ENCODE measurements at regions not wholly inside any gene's neighbourhood (a gene's known extent, or its start where the extent isn't known, plus 50 kb on each side); places are given as distances from the start of the nearest gene placed in this dataset.

- no peaks in the 10 kb centered on the region for H3K9me3 ChIP-seq (ENCODE audit: severe bottlenecking)
- no peak overlapping the region for H3K27ac ChIP-seq
- H3K4me3 ChIP-seq (ENCODE audit: low read depth, low read length), result no peak overlapping the region
- no peaks in the 10 kb centered on the region for H3K36me3 ChIP-seq
- no peaks in the 10 kb centered on the region for H3K27me3 ChIP-seq (ENCODE audit: insufficient read depth, low read depth, severe bottlenecking)
- no peak for DNase-seq
- TF ChIP-seq, protein P1, sequence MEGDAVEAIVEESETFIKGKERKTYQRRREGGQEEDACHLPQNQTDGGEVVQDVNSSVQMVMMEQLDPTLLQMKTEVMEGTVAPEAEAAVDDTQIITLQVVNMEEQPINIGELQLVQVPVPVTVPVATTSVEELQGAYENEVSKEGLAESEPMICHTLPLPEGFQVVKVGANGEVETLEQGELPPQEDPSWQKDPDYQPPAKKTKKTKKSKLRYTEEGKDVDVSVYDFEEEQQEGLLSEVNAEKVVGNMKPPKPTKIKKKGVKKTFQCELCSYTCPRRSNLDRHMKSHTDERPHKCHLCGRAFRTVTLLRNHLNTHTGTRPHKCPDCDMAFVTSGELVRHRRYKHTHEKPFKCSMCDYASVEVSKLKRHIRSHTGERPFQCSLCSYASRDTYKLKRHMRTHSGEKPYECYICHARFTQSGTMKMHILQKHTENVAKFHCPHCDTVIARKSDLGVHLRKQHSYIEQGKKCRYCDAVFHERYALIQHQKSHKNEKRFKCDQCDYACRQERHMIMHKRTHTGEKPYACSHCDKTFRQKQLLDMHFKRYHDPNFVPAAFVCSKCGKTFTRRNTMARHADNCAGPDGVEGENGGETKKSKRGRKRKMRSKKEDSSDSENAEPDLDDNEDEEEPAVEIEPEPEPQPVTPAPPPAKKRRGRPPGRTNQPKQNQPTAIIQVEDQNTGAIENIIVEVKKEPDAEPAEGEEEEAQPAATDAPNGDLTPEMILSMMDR (IDR thresholded peaks at IDR 0.05; ENCODE audit: low read depth, low read length), result no peak
These were observed 392.1 kb upstream of the SALL1 start for GRCh38 chr16:51542981-51543815.

DNA sequence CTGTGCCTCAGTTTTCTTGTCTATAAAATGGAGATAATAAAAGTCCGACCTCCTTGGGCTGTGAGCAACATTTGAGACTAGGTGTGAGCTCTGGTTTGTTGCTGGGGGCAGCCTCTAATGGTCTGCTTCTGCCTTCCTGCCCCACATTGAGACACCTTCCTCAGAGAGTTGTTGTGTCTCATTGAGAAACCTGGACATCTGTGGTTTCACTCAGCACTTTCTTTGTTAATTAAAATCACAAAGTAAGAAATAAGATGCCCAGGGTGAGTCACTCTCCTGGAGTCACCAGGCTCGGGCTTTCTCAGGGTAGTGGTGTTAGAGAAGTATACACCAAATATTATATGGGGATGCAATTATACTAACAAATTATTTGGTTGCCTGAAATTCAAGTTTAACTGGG, 389.2 kb upstream of the SALL1 start:
- no peak for DNase-seq
- no peaks in the 10 kb centered on the region for H3K9me3 ChIP-seq (ENCODE audit: severe bottlenecking)
- H3K27me3 ChIP-seq (ENCODE audit: insufficient read depth, low read depth, severe bottlenecking), result no peaks in the 10 kb centered on the region
- no peak overlapping the region for H3K4me3 ChIP-seq (ENCODE audit: low read depth, low read length)
- H3K27ac ChIP-seq, result no peak overlapping the region
- TF ChIP-seq, protein P1 (IDR thresholded peaks at IDR 0.05; ENCODE audit: low read depth, low read length), result no peak
- no peaks in the 10 kb centered on the region for H3K36me3 ChIP-seq

GRCh38 chr16:51538707-51539498, 387.8 kb upstream of the SALL1 start:
- H3K4me3 ChIP-seq (ENCODE audit: low read depth, low read length), result no peak overlapping the region
- H3K9me3 ChIP-seq (ENCODE audit: severe bottlenecking), result no peaks in the 10 kb centered on the region
- TF ChIP-seq, protein P1 (IDR thresholded peaks at IDR 0.05; ENCODE audit: low read depth, low read length), result no peak
- H3K36me3 ChIP-seq, result no peaks in the 10 kb centered on the region
- no peak overlapping the region for H3K27ac ChIP-seq
- DNase-seq, result no peak
- no peaks in the 10 kb centered on the region for H3K27me3 ChIP-seq (ENCODE audit: insufficient read depth, low read depth, severe bottlenecking)

DNA sequence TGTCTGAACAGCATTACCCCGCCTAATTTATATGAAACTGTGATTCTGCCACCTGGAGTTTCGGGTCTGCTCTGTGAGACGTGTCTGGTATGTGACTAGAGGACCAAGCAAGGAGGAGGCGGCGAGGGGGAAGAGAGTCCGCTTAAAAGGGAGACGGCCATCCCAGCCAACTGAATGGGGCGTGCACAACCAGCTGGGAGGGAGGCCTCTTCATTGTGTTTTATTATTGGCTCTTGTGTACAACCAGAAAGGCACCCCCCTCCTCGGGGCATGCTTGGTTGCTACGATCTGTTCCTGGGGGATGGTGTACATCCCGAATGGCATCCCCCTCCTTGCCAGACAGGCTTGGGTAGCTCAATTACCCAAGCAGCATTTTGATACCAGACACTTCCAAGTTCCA, 384.5 kb upstream of the SALL1 start:
- TF ChIP-seq, protein P1 (IDR thresholded peaks at IDR 0.05; ENCODE audit: low read depth, low read length), result no peak
- Histone ChIP-seq H3K27ac (no peak overlapping the region), H3K27me3 (ENCODE audit: insufficient read depth, low read depth, severe bottlenecking) (no peaks in the 10 kb centered on the region), H3K4me3 (ENCODE audit: low read depth, low read length) (no peak overlapping the region), H3K36me3 (no peaks in the 10 kb centered on the region), H3K9me3 (ENCODE audit: severe bottlenecking) (no peaks in the 10 kb centered on the region)
- no peak for DNase-seq

DNA sequence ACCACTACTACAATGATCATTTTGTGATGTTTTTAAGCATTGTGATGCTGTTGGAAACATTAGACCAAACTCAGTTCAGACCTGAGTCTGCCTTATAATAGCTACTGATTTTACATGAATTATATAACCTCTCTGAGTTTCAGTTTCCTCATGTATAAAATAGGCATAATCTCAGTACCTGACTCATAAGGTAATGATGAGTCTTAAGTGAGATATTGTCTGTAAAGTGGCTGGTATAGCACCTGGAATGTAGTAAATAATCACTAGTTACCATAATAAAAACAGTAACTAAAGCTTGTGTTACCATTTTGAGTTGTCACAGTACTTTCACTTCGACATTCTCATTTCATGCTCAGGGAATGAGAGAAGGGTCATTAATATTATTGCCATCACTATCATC, 381.5 kb upstream of the SALL1 start:
- H3K9me3 ChIP-seq (ENCODE audit: severe bottlenecking), result no peaks in the 10 kb centered on the region
- H3K4me3 ChIP-seq (ENCODE audit: low read depth, low read length), result no peak overlapping the region
- H3K27me3 ChIP-seq (ENCODE audit: insufficient read depth, low read depth, severe bottlenecking), result no peaks in the 10 kb centered on the region
- no peak overlapping the region for H3K27ac ChIP-seq
- TF ChIP-seq, protein P1 (IDR thresholded peaks at IDR 0.05; ENCODE audit: low read depth, low read length), result no peak
- no peaks in the 10 kb centered on the region for H3K36me3 ChIP-seq
- DNase-seq, result no peak
